Chondrocyte (in vitro differentiated cells): ENCODE measurements at regions not wholly inside any gene's neighbourhood (a gene's known extent, or its start where the extent isn't known, plus 50 kb on each side); places are given as distances from the start of the nearest gene placed in this dataset.
A peak's percentile ranks its signal among the peaks of the same experiment; 100 is the strongest.

Source experiments
- DNase-seq: peaks from one replicate; pipeline ENCODE4 v3.0.0; 2021; ENCODE audit warnings: mixed read lengths, low spot score
- H3K27ac Mint-ChIP-seq: one replicate; pipeline ENCODE4 v1.8.0; 2021; ENCODE audit warnings: mild to moderate bottlenecking, moderate library complexity, mixed read lengths; ENCODE audit not compliant: unreplicated experiment
- H3K27me3 Mint-ChIP-seq: 2 replicates; pipeline ENCODE4 v1.8.0; 2021; ENCODE audit warnings: low read depth, mixed read lengths
- H3K36me3 Mint-ChIP-seq: 2 replicates; pipeline ENCODE4 v1.8.0; 2021; ENCODE audit warnings: low read depth, mixed read lengths
- H3K4me1 Mint-ChIP-seq: 2 replicates; pipeline ENCODE4 v1.8.0; 2021; ENCODE audit warnings: low read depth, mild to moderate bottlenecking, mixed read lengths
- H3K4me3 Mint-ChIP-seq: one replicate; pipeline ENCODE4 v1.8.0; 2021; ENCODE audit warnings: mild to moderate bottlenecking, moderate library complexity, mixed read lengths; ENCODE audit not compliant: unreplicated experiment
- H3K9me3 Mint-ChIP-seq: 2 replicates; pipeline ENCODE4 v1.8.0; 2021; ENCODE audit warnings: low read depth, mixed read lengths
- CTCF ChIP-seq: fragments of 200-600 bp; sonication (generic); IDR thresholded peaks from 2 replicates; pipeline ENCODE4 v1.5.0; 2021; ENCODE audit warnings: antibody characterized with exemption, mild to moderate bottlenecking, moderate library complexity

- peaks cover 2% of the 10 kb centered on the region for H3K36me3 Mint-ChIP-seq
- no peak for DNase-seq
- TF ChIP-seq CTCF = no peak
Measured at GRCh38 chr3:40677321-40677720, 152.6 kb downstream of the ZNF621 start.

GRCh38 chr3:40677749-40678148 lies 153.0 kb downstream of the ZNF621 start:
- H3K36me3 Mint-ChIP-seq = peaks cover 2% of the 10 kb centered on the region
- peaks cover 8% of the 10 kb centered on the region for H3K4me1 Mint-ChIP-seq
- DNase-seq = no peak
- H3K9me3 Mint-ChIP-seq = peaks cover 16% of the 10 kb centered on the region
- no peak for TF ChIP-seq CTCF
- no peak overlapping the region for H3K27ac Mint-ChIP-seq
- H3K4me3 Mint-ChIP-seq = no peak overlapping the region
- peaks cover 1% of the 10 kb centered on the region for H3K27me3 Mint-ChIP-seq

More at GRCh38 chr3:40677321-40677720, 152.6 kb downstream of the ZNF621 start:
- H3K4me3 Mint-ChIP-seq = no peak overlapping the region
- peaks cover 1% of the 10 kb centered on the region for H3K27me3 Mint-ChIP-seq
- peaks cover 8% of the 10 kb centered on the region for H3K4me1 Mint-ChIP-seq
- peaks cover 16% of the 10 kb centered on the region for H3K9me3 Mint-ChIP-seq
- peak overlapping the region; percentile 23 for H3K27ac Mint-ChIP-seq

- Mint-ChIP-seq H3K27me3 (peaks cover 1% of the 10 kb centered on the region), H3K36me3 (no peaks in the 10 kb centered on the region), H3K4me1 (peaks cover 8% of the 10 kb centered on the region), H3K4me3 (no peak overlapping the region), H3K27ac (no peak overlapping the region), H3K9me3 (peaks cover 10% of the 10 kb centered on the region)
- no peak for DNase-seq
- no peak for TF ChIP-seq CTCF
Measured at GRCh38 chr3:40679290-40679689, 154.5 kb downstream of the ZNF621 start.

GRCh38 chr3:40680685-40681657 lies 156.2 kb downstream of the ZNF621 start:
- TF ChIP-seq CTCF = no peak
- H3K4me3 Mint-ChIP-seq = no peak overlapping the region
- no peak for DNase-seq
- H3K9me3 Mint-ChIP-seq = no peaks in the 10 kb centered on the region
- no peak overlapping the region for H3K27ac Mint-ChIP-seq
- peaks cover 8% of the 10 kb centered on the region for H3K4me1 Mint-ChIP-seq
- H3K27me3 Mint-ChIP-seq = peaks cover 1% of the 10 kb centered on the region
- no peaks in the 10 kb centered on the region for H3K36me3 Mint-ChIP-seq

GRCh38 chr3:40681658-40682055 lies 156.9 kb downstream of the ZNF621 start:
- Mint-ChIP-seq H3K4me3 (no peak overlapping the region), H3K27me3 (peaks cover 1% of the 10 kb centered on the region), H3K36me3 (no peaks in the 10 kb centered on the region), H3K9me3 (no peaks in the 10 kb centered on the region), H3K27ac (no peak overlapping the region), H3K4me1 (peaks cover 8% of the 10 kb centered on the region)
- DNase-seq = no peak
- TF ChIP-seq CTCF = no peak
